NT2/D1 (cell line): ENCODE measurements at regions not wholly inside any gene's neighbourhood (a gene's known extent, or its start where the extent isn't known, plus 50 kb on each side); places are given as distances from the start of the nearest gene placed in this dataset.
"Not testable (repeated sequence)": the region's sequence is repeated elsewhere in the genome, so short reads cannot be mapped to it uniquely, and the experiment has no call there.

ENCODE experiments used
- DNase-seq: peaks from one replicate; pipeline ENCODE4 v3.0.0-alpha.2; 2011; ENCODE audit warnings: low read depth, low spot score
- H3K27me3 ChIP-seq: 2 replicates; pipeline ENCODE4 v1.6.0; 2011; ENCODE audit warnings: mild to moderate bottlenecking; ENCODE audit not compliant: insufficient read length, insufficient read depth
- H3K36me3 ChIP-seq: 2 replicates; pipeline ENCODE4 v1.6.1; 2011; ENCODE audit warnings: mild to moderate bottlenecking, low read length, mixed read lengths; ENCODE audit not compliant: insufficient read depth, insufficient read length
- H3K4me1 ChIP-seq: 2 replicates; pipeline ENCODE4 v1.5.1; 2011; ENCODE audit not compliant: insufficient read depth, insufficient read length
- H3K4me3 ChIP-seq: 2 replicates; pipeline ENCODE4 v1.5.1; 2011; ENCODE audit warnings: low read depth; ENCODE audit not compliant: insufficient read length
- H3K9ac ChIP-seq: 2 replicates; pipeline ENCODE4 v1.6.0; 2011; ENCODE audit warnings: low read depth; ENCODE audit not compliant: insufficient read length
- H3K9me3 ChIP-seq: 2 replicates; pipeline ENCODE4 v1.5.1; 2011; ENCODE audit warnings: mild to moderate bottlenecking, low read length; ENCODE audit not compliant: insufficient read depth
- SUZ12 ChIP-seq: IDR thresholded peaks from 2 replicates; pipeline ENCODE4 v1.6.1; 2011; ENCODE audit not compliant: insufficient read length, insufficient read depth; ENCODE audit errors: extremely low read depth
- YY1 ChIP-seq: IDR thresholded peaks from 2 replicates; pipeline ENCODE4 v1.6.1; 2011; ENCODE audit not compliant: insufficient read length, insufficient read depth
- ZNF274 ChIP-seq: IDR thresholded peaks from 2 replicates; pipeline ENCODE4 v1.6.1; 2011; ENCODE audit warnings: mild to moderate bottlenecking, low read depth, low read length

GRCh38 chr3:147699175-147699838, 290.1 kb downstream of the ZIC1 start:
- no peak for TF ChIP-seq YY1
- no peak for DNase-seq
- Histone ChIP-seq H3K4me1 (no peaks in the 10 kb centered on the region), H3K9ac (no peak overlapping the region), H3K9me3 (no peaks in the 10 kb centered on the region), H3K36me3 (no peaks in the 10 kb centered on the region), H3K4me3 (no peak overlapping the region), H3K27me3 (no peaks in the 10 kb centered on the region)

- Histone ChIP-seq H3K4me1 (no peaks in the 10 kb centered on the region), H3K36me3 (no peaks in the 10 kb centered on the region), H3K9me3 (no peaks in the 10 kb centered on the region), H3K9ac (no peak overlapping the region), H3K27me3 (no peaks in the 10 kb centered on the region), H3K4me3 (no peak overlapping the region)
- no peak for DNase-seq
- no peak for TF ChIP-seq SUZ12
- TF ChIP-seq YY1: no peak
- TF ChIP-seq ZNF274: no peak
Observed at GRCh38 chr3:147701195-147701594, 292.0 kb downstream of the ZIC1 start.

GRCh38 chr3:147702509-147702908, 293.3 kb downstream of the ZIC1 start:
- DNase-seq: no peak
- H3K36me3 ChIP-seq: no peaks in the 10 kb centered on the region
- no peak overlapping the region for H3K4me3 ChIP-seq
- H3K4me1 ChIP-seq: no peaks in the 10 kb centered on the region
- H3K9ac ChIP-seq: no peak overlapping the region
- no peaks in the 10 kb centered on the region for H3K27me3 ChIP-seq
- TF ChIP-seq SUZ12 (no peak), ZNF274 (no peak), YY1 (no peak)
- H3K9me3 ChIP-seq: no peaks in the 10 kb centered on the region

- no peaks in the 10 kb centered on the region for H3K9me3 ChIP-seq
- H3K4me1 ChIP-seq: no peaks in the 10 kb centered on the region
- TF ChIP-seq SUZ12: no peak
- TF ChIP-seq YY1: no peak
- TF ChIP-seq ZNF274: no peak
- no peak for DNase-seq
- H3K4me3 ChIP-seq: no peak overlapping the region
- no peaks in the 10 kb centered on the region for H3K36me3 ChIP-seq
- no peak overlapping the region for H3K9ac ChIP-seq
- no peaks in the 10 kb centered on the region for H3K27me3 ChIP-seq
Observed at GRCh38 chr3:147705651-147706051, 296.5 kb downstream of the ZIC1 start.

- not testable (repeated sequence) for H3K9me3 ChIP-seq, DNase-seq, H3K27me3 ChIP-seq, H3K4me3 ChIP-seq, H3K36me3 ChIP-seq, H3K4me1 ChIP-seq, H3K9ac ChIP-seq
Observed at GRCh38 chr3:147710753-147711152, 301.6 kb downstream of the ZIC1 start.

GRCh38 chr3:147712357-147712756, 303.2 kb downstream of the ZIC1 start:
- H3K9ac ChIP-seq: no peak overlapping the region
- no peak for DNase-seq
- TF ChIP-seq ZNF274 (no peak), SUZ12 (no peak), YY1 (no peak)
- no peaks in the 10 kb centered on the region for H3K9me3 ChIP-seq
- H3K4me1 ChIP-seq: no peaks in the 10 kb centered on the region
- H3K4me3 ChIP-seq: no peak overlapping the region
- no peaks in the 10 kb centered on the region for H3K36me3 ChIP-seq
- no peaks in the 10 kb centered on the region for H3K27me3 ChIP-seq

- not testable (repeated sequence) for H3K36me3 ChIP-seq, DNase-seq, H3K4me3 ChIP-seq, H3K27me3 ChIP-seq, H3K9me3 ChIP-seq, H3K4me1 ChIP-seq, H3K9ac ChIP-seq
Observed at GRCh38 chr3:147712758-147713157, 303.6 kb downstream of the ZIC1 start.
